HG02973 (cell line): ENCODE measurements at regions not wholly inside any gene's neighbourhood (a gene's known extent, or its start where the extent isn't known, plus 50 kb on each side); places are given as distances from the start of the nearest gene placed in this dataset.

Source experiments
- ATAC-seq: cut with Tn5 transposase; IDR thresholded peaks from one replicate; pipeline ENCODE4 v1.9.1; 2021; ENCODE audit warnings: moderate library complexity; ENCODE audit not compliant: unreplicated experiment

- ATAC-seq: no peak
These were observed 818.3 kb upstream of the GYPC start for GRCh38 chr2:125837611-125838010.

- no peak for ATAC-seq
These were observed 816.0 kb upstream of the GYPC start for GRCh38 chr2:125839945-125840344.

GRCh38 chr2:125842041-125842440 is 813.9 kb upstream of the GYPC start:
- no peak for ATAC-seq

- ATAC-seq: no peak
These were observed 805.4 kb upstream of the GYPC start for GRCh38 chr2:125850541-125850940.

- no peak for ATAC-seq
These were observed 803.6 kb upstream of the GYPC start for GRCh38 chr2:125852364-125852763.

GRCh38 chr2:125853626-125854025 is 802.3 kb upstream of the GYPC start:
- ATAC-seq: no peak

- ATAC-seq: no peak
These were observed 800.8 kb upstream of the GYPC start for GRCh38 chr2:125855204-125855603.

- ATAC-seq: no peak
These were observed 797.8 kb upstream of the GYPC start for GRCh38 chr2:125857971-125858794.

- ATAC-seq: no peak
These were observed 794.5 kb upstream of the GYPC start for GRCh38 chr2:125861461-125861860.

GRCh38 chr2:125867908-125868307 is 788.0 kb upstream of the GYPC start:
- no peak for ATAC-seq

- ATAC-seq: no peak
These were observed 785.7 kb upstream of the GYPC start for GRCh38 chr2:125870264-125870663.

- ATAC-seq: no peak
These were observed 785.2 kb upstream of the GYPC start for GRCh38 chr2:125870746-125871145.

- ATAC-seq: no peak
These were observed 781.4 kb upstream of the GYPC start for GRCh38 chr2:125874564-125874963.

GRCh38 chr2:125885340-125885739 is 770.6 kb upstream of the GYPC start:
- ATAC-seq: no peak

GRCh38 chr2:125886153-125886552 is 769.8 kb upstream of the GYPC start:
- ATAC-seq: no peak

GRCh38 chr2:125901278-125901677 is 754.7 kb upstream of the GYPC start:
- no peak for ATAC-seq

GRCh38 chr2:125925891-125926546 is 729.9 kb upstream of the GYPC start:
- no peak for ATAC-seq

- no peak for ATAC-seq
These were observed 720.4 kb upstream of the GYPC start for GRCh38 chr2:125935559-125935958.

GRCh38 chr2:125942585-125943424 is 713.2 kb upstream of the GYPC start:
- no peak for ATAC-seq

- ATAC-seq: no peak
These were observed 696.9 kb upstream of the GYPC start for GRCh38 chr2:125959047-125959446.

GRCh38 chr2:125961739-125962138 is 694.2 kb upstream of the GYPC start:
- ATAC-seq: no peak

GRCh38 chr2:125979886-125980285 is 676.1 kb upstream of the GYPC start:
- ATAC-seq: no peak
